ENCODE measurements at regions not wholly inside any gene's neighbourhood (a gene's known extent, or its start where the extent isn't known, plus 50 kb on each side); places are given as distances from the start of the nearest gene placed in this dataset.

- TF ChIP-seq POLR2A (IDR thresholded peaks at IDR 0.05): no peak
- TF ChIP-seq, protein P1, sequence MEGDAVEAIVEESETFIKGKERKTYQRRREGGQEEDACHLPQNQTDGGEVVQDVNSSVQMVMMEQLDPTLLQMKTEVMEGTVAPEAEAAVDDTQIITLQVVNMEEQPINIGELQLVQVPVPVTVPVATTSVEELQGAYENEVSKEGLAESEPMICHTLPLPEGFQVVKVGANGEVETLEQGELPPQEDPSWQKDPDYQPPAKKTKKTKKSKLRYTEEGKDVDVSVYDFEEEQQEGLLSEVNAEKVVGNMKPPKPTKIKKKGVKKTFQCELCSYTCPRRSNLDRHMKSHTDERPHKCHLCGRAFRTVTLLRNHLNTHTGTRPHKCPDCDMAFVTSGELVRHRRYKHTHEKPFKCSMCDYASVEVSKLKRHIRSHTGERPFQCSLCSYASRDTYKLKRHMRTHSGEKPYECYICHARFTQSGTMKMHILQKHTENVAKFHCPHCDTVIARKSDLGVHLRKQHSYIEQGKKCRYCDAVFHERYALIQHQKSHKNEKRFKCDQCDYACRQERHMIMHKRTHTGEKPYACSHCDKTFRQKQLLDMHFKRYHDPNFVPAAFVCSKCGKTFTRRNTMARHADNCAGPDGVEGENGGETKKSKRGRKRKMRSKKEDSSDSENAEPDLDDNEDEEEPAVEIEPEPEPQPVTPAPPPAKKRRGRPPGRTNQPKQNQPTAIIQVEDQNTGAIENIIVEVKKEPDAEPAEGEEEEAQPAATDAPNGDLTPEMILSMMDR (IDR thresholded peaks at IDR 0.05): no peak
Observed at GRCh38 chr11:92477686-92478085, 253.1 kb downstream of the FAT3 start.
